Tibial nerve (tissue), 3 donors: ENCODE measurements at regions not wholly inside any gene's neighbourhood (a gene's known extent, or its start where the extent isn't known, plus 50 kb on each side); places are given as distances from the start of the nearest gene placed in this dataset.

Source experiments
- CTCF ChIP-seq, 5 experiments: fragments of 200-600 bp in 3 of 5; fragments of 450-650 bp in 2 of 5; sonication (generic) in 3 of 5; IDR thresholded peaks; one replicate each; pipeline ENCODE4 v1.5.1; 2016 to 2019; ENCODE audit warnings: antibody characterized with exemption in 5 of 5, mild to moderate bottlenecking in 3 of 5, moderate library complexity in 2 of 5
- POLR2A ChIP-seq, 2 donors: fragments of 450-650 bp; IDR thresholded peaks; one replicate each; pipeline ENCODE4 v1.6.1; 2017; ENCODE audit warnings: antibody characterized with exemption in 2 of 2, mild to moderate bottlenecking in 2 of 2, moderate library complexity in 2 of 2

GRCh38 chrX:112470551-112470950 lies 209.2 kb downstream of the LHFPL1 start:
- TF ChIP-seq CTCF (IDR thresholded peaks at IDR 0.05) (no peak), POLR2A (IDR thresholded peaks at IDR 0.05) (no peak)
